AML-193 (cell line): ENCODE measurements at regions not wholly inside any gene's neighbourhood (a gene's known extent, or its start where the extent isn't known, plus 50 kb on each side); places are given as distances from the start of the nearest gene placed in this dataset.

Experiments used
- DNase-seq, 2 experiments: peaks; one replicate each; lab custom pipeline; 2025; lab: John Stamatoyannopoulos, UW

GRCh38 chr10:42952349-42952748 is 124.5 kb upstream of the RET start:
- DNase-seq: no peak

GRCh38 chr10:42952931-42953683 is 123.8 kb upstream of the RET start:
- no peak for DNase-seq

- no peak for DNase-seq
Measured at GRCh38 chr10:42953684-42954674, 122.9 kb upstream of the RET start.

- no peak for DNase-seq
Measured at GRCh38 chr10:42954766-42955492, 121.9 kb upstream of the RET start.

GRCh38 chr10:42955493-42955889 is 121.4 kb upstream of the RET start:
- DNase-seq: no peak

GRCh38 chr10:42956045-42956444 is 120.8 kb upstream of the RET start:
- DNase-seq: no peak

- DNase-seq: no peak
Measured at GRCh38 chr10:42958142-42958868, 118.6 kb upstream of the RET start.

GRCh38 chr10:42959833-42960232 is 117.0 kb upstream of the RET start:
- DNase-seq: no peak

- no peak for DNase-seq
Measured at GRCh38 chr10:42960491-42960990, 116.3 kb upstream of the RET start.

- DNase-seq: no peak
Measured at GRCh38 chr10:42960991-42961795, 115.7 kb upstream of the RET start.

GRCh38 chr10:42961796-42962109 is 115.1 kb upstream of the RET start:
- DNase-seq: no peak

GRCh38 chr10:42962110-42962901 is 114.6 kb upstream of the RET start:
- DNase-seq: no peak

GRCh38 chr10:42962902-42963231 is 114.0 kb upstream of the RET start:
- DNase-seq: no peak

GRCh38 chr10:42963312-42963711 is 113.6 kb upstream of the RET start:
- peak; percentile 52 to 59 for DNase-seq

- DNase-seq: no peak
Measured at GRCh38 chr10:42969147-42969546, 107.7 kb upstream of the RET start.

- DNase-seq: no peak
Measured at GRCh38 chr10:42969909-42970308, 107.0 kb upstream of the RET start.

GRCh38 chr10:42970451-42971250 is 106.2 kb upstream of the RET start:
- DNase-seq: no peak

- DNase-seq: no peak
Measured at GRCh38 chr10:42971251-42971599, 105.6 kb upstream of the RET start.

- DNase-seq: peak in 1 of 2 experiments; percentile 1
Measured at GRCh38 chr10:42972946-42973345, 103.9 kb upstream of the RET start.
